GM21529 (cell line): ENCODE measurements at regions not wholly inside any gene's neighbourhood (a gene's known extent, or its start where the extent isn't known, plus 50 kb on each side); places are given as distances from the start of the nearest gene placed in this dataset.
"Not testable (repeated sequence)": the region's sequence is repeated elsewhere in the genome, so short reads cannot be mapped to it uniquely, and the experiment has no call there.

Experiments used
- ATAC-seq: cut with Tn5 transposase; IDR thresholded peaks from one replicate; pipeline ENCODE4 v1.9.1; 2021; ENCODE audit not compliant: unreplicated experiment

DNA sequence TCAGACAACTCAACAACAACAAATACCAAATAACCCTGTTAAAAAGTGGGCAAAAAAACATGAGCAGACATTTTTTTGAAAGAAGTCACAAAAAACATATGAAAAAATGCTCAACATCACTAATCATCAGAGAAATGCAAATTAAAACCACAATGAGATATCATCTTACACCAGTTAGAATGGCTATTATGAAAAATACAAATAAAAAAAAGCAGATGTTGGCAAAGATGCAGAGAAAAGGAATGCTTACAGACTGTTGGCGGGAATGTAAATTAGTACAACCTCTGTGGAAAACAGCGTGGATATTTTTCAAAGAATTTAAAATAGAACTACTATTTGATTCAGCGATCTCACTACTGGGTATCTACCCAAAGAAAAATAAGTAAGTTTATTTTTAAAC, 114.0 kb downstream of the SLC38A4 start:
- ATAC-seq: no peak

DNA sequence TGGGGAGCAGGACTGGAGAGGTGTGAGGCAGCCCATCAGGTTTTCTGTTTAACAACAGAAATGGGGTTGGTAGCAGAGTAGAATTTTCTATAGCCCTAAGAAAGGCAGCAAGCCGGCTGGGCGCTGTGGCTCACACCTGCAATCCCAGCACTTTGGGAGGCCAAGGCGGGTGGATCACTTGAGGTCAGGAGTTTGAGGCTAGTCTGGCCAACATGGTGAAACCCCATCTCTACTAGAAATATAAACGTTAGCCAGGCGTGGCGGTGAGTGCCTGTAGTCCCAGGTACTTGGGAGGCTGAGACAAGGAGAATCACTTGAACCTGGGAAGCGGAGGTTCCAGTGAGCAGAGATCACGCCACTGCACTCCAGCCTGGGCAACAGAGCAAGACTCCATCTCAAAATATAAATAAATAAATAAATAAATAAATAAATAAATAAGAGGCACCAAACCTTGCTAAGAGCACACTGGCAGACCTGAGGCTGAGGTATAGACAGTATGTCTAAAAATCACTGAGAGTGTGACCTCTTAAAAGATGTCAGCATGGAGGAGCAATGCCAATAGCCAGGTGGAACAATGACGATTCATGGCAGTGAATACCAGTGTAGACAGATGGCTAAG, 115.6 kb downstream of the SLC38A4 start:
- ATAC-seq: no peak

DNA sequence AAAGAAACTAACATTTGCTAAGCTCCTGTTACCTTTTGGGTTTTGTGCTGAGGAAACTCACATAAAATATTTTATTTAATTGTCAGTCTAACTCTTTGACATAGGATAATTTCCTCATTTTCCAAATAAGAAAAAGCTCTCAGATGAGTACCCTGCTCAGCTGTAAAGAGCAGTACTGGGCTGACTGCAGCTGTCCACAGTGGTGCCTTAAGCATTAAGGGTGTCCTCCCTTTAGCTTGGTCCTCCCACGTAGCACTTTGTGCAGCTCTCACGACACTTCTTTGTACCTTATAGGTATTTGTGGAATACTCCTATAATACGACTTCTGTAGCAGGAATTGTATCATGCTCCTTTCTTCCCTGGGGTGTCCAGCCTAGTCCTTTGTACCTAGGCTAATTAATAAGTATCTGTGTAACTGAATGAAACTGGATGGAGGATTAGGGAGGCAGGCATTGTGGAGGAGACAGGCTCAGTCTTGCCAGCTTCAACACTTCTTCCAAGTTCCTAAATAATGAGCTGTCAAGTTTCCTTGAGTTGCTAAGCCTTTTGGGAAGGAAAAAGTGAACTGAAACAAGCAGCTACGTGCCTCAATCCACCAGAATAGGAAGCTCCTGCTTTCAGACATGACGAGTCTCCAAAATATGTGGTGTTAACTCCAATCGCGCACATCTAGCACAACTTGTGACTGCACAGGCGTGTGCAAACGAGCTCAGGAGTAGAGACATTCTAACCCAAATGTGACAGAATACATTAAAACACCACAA, 123.0 kb downstream of the SLC38A4 start:
- no peak for ATAC-seq

DNA sequence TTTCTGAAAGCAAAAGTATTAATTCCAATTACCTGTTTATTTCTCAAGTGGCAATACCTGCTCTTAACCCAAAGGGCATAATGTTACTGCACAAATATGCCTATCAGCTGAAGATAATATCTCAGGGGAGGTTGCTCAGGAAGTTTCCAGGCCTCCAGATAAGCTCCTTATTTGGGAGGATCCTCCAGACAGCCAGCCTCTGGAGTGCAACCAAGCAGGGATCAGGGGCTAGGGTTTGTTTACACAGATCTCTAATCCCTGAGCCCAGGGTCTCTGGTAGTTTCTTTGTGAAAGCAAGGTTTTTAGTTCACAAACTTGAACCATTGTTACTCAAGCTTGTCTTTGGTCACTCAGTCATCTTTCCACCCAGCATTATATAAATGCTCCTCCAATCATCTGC, 124.4 kb downstream of the SLC38A4 start:
- ATAC-seq: no peak

DNA sequence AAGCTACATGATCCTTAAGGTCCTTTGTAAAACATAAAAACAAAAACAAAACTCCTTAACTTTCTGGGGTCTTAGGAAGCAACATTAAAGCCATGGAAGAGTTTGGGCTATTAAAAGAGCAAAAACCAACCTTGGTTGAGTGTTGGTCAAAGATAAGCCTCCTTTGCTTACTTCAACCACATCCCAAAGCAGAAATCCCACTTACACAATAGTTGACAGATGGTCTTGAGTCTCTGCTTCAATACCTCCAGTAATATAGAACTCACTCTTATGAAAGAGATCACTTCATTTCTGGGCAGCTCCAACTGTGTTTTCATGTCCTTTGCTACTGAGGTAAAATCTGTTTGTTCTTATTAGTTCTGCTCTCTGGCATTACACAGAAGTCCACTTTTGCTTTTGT, 125.8 kb downstream of the SLC38A4 start:
- ATAC-seq: no peak

DNA sequence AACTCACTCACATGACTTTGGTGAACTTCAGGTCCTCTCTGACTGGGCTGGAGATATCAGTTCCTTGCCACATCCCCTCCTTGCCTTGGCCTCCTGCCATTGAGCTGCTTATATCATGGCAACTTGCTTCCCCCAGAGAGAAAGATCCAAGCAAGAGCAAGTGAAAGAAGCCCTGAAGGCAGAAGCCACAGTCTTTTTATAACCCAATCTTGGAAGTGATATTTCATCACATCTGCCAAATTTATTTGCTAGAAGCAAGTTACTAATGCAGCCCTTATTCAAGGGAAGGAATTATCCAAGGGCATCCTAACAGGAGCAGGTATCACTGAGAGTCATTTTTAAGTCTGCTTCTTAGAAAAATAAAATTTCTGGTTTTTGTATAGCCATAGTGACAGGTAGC, 127.8 kb downstream of the SLC38A4 start:
- no peak for ATAC-seq

DNA sequence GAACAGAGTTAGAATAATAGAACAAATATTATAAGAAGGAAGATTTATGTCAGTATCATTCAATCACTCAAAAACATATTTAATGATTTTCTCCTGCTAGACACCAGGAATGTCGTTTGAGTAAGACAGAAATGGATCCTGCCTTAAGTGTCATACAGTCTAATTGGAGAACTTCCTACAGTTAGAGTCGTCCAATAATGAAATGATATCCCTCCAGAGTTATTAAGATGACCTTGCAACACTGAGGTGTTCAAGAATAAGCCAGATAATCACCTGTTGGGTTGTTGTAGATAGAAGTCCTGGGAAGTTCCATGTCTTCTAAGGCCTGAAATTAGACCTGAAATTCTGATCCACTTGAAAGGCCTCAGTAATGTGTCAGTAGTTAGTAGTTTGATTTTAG, 132.3 kb downstream of the SLC38A4 start:
- ATAC-seq: no peak

DNA sequence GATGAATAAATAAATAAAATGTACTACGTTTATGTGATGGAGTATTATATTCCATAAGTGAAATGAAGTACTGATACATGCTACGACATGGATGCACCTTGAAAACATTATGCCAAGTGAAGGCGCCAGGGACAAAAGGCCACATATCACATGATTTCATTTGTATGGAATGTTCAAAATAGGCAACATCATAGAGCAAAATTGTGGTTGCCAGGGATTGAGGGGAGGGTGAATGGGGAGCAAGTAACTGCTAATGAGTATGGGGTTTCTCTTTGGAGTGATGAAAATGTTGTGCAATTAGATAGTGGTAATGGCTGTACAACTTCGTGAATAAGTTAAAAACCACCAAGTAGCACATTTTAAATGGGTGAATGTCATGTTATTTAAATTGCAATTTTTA, 132.8 kb downstream of the SLC38A4 start:
- no peak for ATAC-seq

DNA sequence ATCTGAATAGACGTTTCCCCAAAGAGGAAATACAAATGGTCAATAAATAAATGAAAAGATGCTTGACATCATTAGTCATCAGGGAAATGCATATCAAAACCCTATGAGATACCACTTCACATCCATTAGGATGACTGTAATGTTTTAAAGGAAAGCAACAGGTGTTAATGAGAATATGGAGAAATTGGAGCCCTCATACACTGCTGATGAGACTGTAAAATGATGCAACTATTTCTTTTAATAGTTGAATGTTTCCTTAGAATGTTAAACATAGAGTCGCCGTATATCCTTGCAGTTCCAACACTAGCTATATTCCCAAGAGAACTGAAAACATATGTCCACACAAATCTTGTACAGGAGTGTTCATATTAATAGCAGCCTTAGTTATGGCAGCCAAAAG, 133.2 kb downstream of the SLC38A4 start:
- no peak for ATAC-seq

DNA sequence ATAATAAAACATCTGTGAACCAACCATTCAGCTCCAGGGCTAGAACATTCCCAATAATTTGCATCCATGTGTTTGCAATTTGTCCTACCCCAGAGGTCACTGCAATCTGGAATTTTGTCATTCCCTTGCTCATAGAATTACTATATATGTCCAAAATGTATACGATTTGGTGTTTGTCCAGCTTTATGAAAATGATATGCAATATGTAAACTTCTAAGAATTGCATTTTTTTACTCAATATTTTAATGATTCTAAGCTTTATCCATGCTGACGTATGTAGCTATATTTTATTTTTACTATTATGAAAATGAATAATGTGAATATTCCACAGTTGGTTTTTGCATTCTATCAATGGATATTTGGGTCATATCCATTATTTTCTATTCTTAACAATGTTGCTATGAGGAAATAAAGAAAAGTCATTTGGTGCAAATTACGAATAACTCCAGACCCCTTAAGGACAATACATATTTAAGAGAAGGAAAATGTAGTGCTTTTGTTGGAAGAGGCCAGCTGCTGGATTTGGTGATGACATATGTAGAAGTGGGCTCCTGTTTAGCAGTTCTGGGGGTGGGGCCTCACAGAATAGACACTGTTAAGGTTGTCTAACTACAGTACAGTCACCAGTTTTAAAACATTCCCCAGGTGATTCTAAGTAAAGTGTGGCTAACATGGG, 139.4 kb downstream of the SLC38A4 start:
- no peak for ATAC-seq

DNA sequence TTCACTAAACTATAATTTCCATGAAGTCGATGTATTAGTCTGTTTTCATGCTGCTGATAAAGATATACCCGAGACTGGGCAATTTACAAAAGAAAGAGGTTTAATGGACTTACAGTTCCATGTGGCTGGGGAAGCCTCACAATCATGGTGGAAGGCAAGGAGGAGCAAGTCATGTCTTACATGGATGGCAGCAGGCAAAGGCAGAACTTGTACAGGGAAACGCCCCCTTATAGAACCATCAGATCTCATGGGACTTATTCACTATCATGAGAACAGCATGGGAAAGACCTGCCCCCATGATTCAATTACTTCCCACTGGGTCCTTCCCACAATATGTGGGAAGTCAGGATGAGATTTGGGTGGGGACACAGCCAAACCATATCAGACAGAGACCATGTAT, 141.6 kb downstream of the SLC38A4 start:
- not testable (repeated sequence) for ATAC-seq

DNA sequence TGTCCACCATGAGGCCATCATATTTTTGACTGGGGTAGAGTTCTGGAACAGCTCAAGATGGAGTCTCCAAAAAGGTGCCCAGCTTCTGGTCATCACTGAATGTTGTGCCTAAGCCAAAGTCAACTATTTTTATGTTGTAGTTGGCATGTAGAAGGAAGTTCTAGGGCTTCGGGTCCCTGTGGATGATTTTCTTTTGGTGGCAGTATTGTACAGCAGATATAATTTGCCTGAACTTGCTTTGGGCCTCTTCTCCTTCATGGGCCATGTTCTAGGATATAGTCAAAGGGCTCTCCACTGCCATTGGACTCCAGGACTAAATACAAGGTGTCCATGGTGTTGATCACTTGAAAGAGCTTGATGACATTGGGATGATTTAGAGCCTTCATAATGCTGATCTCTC, 143.6 kb downstream of the SLC38A4 start:
- ATAC-seq: no peak

DNA sequence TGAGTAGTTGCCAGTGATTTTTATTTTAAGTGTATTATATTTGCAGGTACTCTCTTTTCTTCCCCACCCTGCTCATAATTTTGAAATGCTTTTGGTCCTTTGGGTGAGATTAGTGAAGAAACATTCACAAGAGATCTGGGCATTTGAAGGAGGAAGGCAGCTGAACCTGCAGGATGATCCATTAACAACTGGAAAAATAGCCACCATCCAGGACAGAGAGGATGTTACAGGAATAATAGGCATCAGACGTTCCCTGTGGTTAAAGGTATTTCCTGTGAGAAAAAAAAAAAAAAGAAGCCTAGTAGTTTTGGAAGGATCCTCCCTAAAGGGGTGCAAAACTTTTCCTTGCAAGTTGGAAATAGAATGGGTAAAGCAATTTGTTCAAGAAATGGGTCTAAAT, 145.3 kb downstream of the SLC38A4 start:
- no peak for ATAC-seq

DNA sequence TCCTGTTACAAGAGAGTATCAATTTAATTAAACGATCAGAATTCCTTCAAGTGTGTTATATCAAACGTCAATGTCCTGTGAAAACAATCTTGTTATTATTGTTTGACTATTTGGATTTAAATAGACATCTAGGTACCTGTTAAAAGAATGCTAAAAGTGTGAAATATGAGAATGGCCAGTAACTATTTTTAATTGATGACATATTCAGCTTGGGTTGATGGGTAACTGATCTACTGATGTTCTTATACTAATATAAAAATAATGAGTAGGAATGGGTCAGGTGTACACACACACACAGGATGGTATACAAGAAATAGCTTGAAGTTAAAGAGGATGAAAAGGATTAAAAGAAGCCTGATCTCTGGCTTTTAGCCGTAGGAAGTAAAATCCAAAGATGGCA, 146.0 kb downstream of the SLC38A4 start:
- no peak for ATAC-seq

DNA sequence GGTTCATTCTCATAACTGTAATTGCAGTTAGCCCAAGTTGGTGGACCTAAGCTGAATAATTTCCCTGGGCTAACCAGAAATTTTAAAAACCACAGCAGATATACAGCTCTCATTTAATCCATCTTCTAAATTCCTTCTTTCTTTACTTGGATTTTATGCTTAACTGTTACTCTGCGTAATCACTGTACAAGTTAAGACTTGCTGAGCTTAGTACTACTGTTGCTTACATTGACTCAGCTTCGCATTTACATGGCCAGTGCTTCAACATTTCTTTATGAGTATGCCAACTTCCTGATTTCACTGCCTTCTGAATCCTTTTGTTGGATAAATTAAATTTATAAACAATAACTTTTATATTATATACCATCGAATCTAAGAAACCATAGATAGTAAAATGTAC, 147.4 kb downstream of the SLC38A4 start:
- ATAC-seq: no peak

DNA sequence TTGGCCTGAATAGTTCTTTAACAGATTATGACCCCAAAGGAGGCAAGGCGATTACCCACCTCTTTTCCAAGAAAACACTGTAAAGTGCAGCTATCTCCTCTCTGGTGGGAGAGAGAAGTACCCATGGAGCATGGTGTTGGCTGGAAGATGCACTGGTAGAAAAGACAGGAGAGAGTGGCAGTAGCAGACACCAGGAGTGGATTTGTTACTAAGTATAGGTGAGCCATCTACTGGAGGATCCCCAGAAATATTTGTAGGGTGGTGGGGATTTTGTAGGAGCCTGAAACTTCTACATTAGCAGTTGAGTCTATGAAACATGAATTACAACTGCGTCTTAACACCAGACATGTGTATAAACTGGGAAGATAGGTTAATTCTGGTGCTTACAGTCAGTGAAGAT, 148.0 kb downstream of the SLC38A4 start:
- no peak for ATAC-seq

DNA sequence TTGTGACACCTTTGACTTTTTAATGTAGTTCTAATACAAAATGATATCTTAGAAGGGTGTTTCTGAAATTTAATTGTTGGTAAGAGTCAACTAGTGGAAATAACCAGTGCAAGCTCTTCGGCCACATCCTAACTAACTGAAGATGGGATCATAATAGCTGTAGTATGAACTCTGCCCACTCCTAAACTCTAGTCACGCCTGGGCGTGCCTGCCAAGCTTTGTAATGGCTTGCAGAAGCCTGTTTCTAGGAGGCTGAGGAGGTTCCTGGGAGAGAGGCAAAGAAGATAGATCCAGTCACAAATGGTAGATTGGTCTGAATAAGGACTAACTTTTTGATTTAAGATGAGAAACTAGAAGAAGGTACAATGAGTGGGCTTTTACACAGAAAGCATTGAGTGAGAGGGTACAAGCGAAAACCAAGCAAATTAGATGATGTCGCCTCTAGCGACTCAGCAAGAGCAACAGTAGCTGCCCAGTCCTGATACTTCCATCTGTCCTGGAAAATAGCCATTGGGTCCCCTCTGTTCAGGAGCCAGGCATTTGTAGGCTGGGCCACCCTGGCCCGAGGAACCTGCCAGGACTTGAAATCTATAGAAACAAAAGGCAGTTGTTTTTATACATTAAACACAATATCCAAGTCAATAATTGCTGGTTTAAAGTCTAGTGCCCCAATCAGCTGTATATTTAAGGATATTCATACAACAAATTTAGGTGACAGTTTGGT, 148.8 kb downstream of the SLC38A4 start:
- ATAC-seq: no peak

DNA sequence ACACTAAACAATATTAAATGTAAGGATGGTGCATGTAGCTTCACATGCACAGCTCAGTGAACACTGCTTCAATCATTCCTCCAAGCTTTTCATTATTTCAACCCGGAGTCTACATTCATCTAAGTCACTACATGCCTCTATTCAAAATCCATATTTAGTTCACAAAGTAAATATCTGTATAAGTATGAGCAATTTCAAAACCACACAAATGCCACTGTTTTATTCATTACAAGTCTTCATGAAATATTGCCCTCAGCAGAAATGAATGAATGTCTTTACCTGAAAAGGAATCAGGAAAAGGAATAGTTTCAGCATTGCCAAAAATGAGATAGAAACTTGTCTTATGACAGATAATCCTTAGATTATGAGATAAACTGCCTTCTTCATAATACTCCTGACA, 149.4 kb downstream of the SLC38A4 start:
- ATAC-seq: no peak

DNA sequence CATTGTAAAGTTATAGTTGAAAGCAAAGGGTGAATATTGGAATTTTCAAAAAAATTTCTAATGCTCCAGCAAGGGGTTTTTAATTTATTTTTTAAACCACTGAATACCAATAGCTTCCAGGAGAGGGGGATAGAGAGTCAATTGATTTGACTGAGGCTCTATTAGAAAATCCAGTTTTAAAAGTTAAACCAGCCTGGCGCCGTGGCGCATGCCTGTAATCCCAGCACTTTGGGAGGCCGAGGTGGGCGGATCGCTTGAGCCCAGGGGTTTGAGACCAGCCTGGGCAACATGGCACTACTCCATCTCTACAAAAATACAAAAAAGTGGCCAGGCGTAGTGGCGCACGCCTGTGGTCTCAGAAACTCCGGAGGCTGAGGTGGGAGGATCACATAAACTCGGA, 150.1 kb downstream of the SLC38A4 start:
- no peak for ATAC-seq

DNA sequence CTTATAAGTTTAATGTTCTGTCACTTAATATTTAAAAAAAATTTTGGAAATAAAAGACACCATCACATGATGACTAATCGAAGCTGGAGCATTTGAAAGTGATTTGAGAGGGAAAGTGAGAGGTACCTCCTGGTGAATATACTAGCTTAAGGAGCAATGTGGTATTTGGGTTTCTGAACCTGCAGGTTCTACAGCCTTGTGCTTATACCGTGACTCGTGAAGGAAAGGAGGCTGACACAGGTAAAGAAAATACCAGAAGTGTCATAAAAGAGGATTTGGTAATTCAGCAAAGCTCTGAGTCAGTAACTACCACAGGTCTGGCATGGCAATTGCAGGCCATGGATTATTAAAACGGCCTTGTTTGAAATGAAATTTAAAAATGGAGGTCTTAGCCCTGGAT, 151.0 kb downstream of the SLC38A4 start:
- ATAC-seq: no peak

DNA sequence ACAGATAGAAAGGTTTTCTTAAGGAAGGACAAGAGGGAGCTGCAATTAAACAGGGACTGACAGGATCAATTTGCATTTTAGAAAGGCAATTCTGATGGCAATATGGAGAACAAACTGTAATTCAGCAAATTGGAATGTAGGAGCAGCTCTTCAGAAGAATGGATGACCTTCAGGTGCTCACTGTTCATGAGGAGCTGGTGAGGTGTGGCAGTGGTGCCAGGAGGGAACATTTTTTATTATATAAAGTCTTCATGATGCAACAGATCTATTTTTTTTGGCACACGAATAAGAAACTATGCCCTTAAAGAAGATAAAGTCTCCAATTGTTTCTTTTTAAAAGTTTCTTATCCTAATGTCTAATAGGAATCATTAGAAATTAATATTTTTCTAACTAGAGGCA, 151.7 kb downstream of the SLC38A4 start:
- no peak for ATAC-seq

DNA sequence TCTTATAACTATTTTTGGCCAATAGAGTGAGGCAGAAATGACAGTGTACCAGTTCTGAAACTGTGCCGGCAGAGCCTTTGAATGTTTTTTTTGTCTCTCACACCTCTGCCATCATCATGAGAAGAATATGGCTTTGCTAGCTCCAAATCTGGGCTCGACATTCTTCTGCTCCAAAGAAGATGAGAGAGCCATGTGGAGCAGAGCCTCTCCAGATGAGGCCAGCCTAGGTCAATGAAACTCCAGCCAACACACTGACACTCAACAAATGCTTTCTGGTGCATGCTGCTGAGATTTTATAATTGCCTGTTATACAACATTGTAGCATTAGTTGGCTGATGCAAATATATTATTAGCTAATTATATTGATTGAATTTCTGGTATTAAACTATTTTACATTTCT, 154.7 kb downstream of the SLC38A4 start:
- ATAC-seq: no peak
